Central memory CD8-positive, alpha-beta T cell (primary cell): ENCODE measurements at regions not wholly inside any gene's neighbourhood (a gene's known extent, or its start where the extent isn't known, plus 50 kb on each side); places are given as distances from the start of the nearest gene placed in this dataset.

ENCODE experiments used
- ATAC-seq: fragments of 150-1000 bp; cut with Tn5 transposase; replicated peaks from 2 replicates; pipeline ENCODE4 v1.10.0; 2022; ENCODE audit warnings: mild to moderate bottlenecking, moderate FRiP score, moderate number of reproducible peaks; ENCODE audit not compliant: poor library complexity, severe bottlenecking; ENCODE audit errors: extremely low read depth
- DNase-seq, 2 donors: peaks; one replicate each; pipeline ENCODE4 v3.0.0; 2021; ENCODE audit warnings: low spot score in 2 of 2
- H3K27ac Mint-ChIP-seq: one replicate; pipeline ENCODE4 v1.8.0; 2022; ENCODE audit warnings: low read depth, mild to moderate bottlenecking, moderate library complexity, mixed read lengths
- H3K27me3 Mint-ChIP-seq: one replicate; pipeline ENCODE4 v1.8.0; 2022; ENCODE audit warnings: mixed read lengths
- H3K36me3 Mint-ChIP-seq: one replicate; pipeline ENCODE4 v1.8.0; 2022; ENCODE audit warnings: mild to moderate bottlenecking, moderate library complexity, mixed read lengths; ENCODE audit not compliant: insufficient read depth
- H3K4me1 Mint-ChIP-seq: one replicate; pipeline ENCODE4 v1.8.0; 2022; ENCODE audit warnings: mixed read lengths
- H3K4me3 Mint-ChIP-seq: one replicate; pipeline ENCODE4 v1.8.0; 2022; ENCODE audit warnings: mild to moderate bottlenecking, moderate library complexity, mixed read lengths
- H3K9me3 Mint-ChIP-seq: one replicate; pipeline ENCODE4 v1.8.0; 2022; ENCODE audit warnings: mixed read lengths

DNA sequence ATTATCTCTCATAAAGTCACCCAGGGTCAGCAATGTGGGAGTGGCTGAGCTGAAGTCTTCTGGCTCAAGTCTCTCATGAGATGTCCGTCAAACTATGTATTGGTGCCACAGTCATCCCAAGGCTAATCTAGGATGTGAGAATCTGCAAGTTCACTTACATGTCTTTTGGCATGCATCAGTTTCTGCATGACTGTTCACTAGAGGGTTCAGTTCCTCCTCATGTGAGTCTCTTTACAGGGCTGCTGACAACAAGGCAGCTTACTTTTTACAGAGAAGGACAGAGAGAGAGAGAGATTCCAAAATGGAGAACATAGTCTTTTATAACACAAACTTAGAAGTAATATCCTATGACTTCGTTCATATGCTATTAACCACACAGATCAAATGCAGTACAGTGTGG lies 328.8 kb upstream of the SLITRK1 start:
- ATAC-seq, result no peak
- H3K27ac Mint-ChIP-seq, result no peak overlapping the region
- H3K4me1 Mint-ChIP-seq, result no peaks in the 10 kb centered on the region
- peaks cover 3% of the 10 kb centered on the region for H3K36me3 Mint-ChIP-seq
- DNase-seq, result no peak
- H3K9me3 Mint-ChIP-seq, result no peaks in the 10 kb centered on the region
- H3K27me3 Mint-ChIP-seq, result no peaks in the 10 kb centered on the region
- no peak overlapping the region for H3K4me3 Mint-ChIP-seq

DNA sequence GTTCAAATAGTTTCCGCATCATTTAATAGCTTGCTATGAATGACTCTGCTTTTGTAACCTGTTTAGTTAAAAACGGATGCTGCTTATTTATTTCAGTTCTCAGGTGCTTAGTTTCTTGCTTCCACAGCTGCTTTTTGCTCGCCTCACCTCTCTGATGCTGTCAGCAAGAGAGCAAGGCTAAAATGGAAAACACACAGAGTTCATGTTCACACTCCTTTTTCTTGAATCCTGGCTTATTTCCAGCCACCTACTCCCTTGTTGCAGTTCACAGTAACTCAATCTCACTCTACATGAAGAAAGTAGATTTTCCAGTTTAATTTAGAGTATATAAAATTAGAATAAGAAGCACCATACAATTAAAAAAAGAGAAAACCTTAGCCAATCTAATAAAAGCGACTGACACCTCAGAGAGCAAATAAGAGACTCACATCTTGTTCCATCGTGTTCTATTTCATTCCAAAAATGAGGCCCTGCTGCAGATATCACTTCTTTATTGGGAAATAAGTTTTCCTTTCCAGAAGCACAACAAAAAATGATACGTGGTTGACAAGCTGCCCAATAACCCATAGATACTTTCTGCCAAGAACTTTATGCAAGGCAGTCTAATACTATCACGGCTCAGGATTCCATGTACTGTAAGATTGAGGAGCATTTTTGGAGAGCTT lies 326.1 kb upstream of the SLITRK1 start:
- Mint-ChIP-seq H3K27ac (no peak overlapping the region), H3K27me3 (no peaks in the 10 kb centered on the region), H3K9me3 (no peaks in the 10 kb centered on the region), H3K4me1 (no peaks in the 10 kb centered on the region), H3K36me3 (no peaks in the 10 kb centered on the region), H3K4me3 (no peak overlapping the region)
- ATAC-seq, result no peak
- DNase-seq, result no peak

DNA sequence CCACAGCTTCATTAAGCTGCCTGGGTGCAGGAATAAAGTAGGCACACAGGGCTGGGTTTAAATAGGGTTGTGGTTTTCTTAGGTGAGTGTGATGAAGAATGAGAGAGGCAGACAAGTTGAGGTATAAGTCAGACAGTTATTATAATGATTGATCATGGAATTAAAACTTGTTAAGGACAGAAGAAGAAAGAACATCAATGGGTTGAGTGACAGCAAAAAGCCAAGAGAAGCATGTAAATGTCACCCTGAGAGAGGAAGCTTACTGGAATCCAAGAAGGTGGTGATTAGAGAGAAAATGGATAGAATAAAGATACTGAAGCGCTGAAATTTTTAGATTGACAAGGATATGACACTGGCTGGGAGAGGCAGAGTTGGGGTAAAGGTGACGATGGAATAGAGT lies 325.2 kb upstream of the SLITRK1 start:
- ATAC-seq, result no peak
- Mint-ChIP-seq H3K4me1 (no peaks in the 10 kb centered on the region), H3K27ac (no peak overlapping the region), H3K36me3 (no peaks in the 10 kb centered on the region), H3K4me3 (no peak overlapping the region), H3K27me3 (no peaks in the 10 kb centered on the region), H3K9me3 (no peaks in the 10 kb centered on the region)
- DNase-seq, result no peak

DNA sequence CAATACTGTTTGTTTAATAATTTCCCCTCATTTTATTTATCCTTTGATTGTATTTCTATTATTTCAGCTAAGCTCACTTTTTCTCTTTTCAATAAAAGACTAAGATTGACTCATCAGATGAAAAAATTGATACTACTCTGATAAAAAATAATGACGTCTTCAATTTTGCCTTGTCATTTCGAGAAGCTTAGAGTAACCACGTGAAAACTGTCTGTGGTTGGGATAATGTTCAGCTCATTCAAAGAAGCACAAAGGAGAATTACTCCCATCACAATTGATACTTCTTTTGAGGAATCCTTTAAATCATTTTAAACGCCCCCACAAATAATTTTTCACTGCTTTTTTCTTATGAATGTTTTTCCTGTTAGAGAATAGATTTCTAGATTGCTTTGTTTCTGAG lies 318.7 kb upstream of the SLITRK1 start:
- DNase-seq, result no peak
- ATAC-seq, result no peak
- H3K36me3 Mint-ChIP-seq, result no peaks in the 10 kb centered on the region
- no peaks in the 10 kb centered on the region for H3K4me1 Mint-ChIP-seq
- H3K27ac Mint-ChIP-seq, result no peak overlapping the region
- no peaks in the 10 kb centered on the region for H3K9me3 Mint-ChIP-seq
- H3K4me3 Mint-ChIP-seq, result no peak overlapping the region
- no peaks in the 10 kb centered on the region for H3K27me3 Mint-ChIP-seq

DNA sequence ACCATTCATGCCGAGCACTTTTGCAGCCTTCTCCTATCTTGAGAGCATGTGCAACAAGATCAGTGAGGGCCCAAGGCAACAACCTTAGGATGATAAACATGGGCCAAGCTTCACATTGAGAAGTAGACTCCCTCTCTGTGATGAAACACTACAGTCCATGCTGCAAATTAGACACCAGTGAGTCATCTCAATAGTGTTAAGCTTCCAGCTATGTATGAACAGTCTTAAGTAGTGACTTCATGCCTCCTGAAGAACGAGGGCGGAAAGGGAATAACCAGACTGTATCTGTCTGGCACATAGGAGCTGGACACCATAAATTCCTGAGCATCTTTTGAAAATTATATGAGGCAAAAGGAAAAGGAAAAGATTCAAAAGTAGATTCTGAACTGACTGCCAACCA lies 309.9 kb upstream of the SLITRK1 start:
- H3K27ac Mint-ChIP-seq, result no peak overlapping the region
- no peaks in the 10 kb centered on the region for H3K27me3 Mint-ChIP-seq
- no peak for ATAC-seq
- H3K9me3 Mint-ChIP-seq, result no peaks in the 10 kb centered on the region
- no peak overlapping the region for H3K4me3 Mint-ChIP-seq
- H3K4me1 Mint-ChIP-seq, result no peaks in the 10 kb centered on the region
- DNase-seq, result no peak
- no peaks in the 10 kb centered on the region for H3K36me3 Mint-ChIP-seq

DNA sequence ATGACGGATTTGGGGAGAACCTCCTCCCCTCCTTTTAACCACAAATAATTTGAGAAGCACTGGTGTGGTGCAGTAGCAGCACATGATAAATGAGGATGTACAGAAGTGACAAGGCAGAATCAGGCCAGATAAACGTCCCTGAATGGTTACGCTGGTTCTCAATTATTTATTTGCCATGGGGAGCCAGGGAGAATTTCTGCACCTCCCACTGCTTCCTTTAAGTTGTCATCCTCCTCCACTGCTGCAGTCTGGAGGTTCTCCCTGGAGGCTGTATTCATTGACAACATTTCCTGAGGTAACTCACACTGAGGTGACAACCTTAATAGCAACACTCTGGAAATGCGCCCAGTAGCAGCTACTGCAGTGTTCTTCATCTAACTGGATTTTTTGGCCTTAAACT lies 308.9 kb upstream of the SLITRK1 start:
- Mint-ChIP-seq H3K4me1 (no peaks in the 10 kb centered on the region), H3K27ac (no peak overlapping the region), H3K4me3 (no peak overlapping the region), H3K9me3 (no peaks in the 10 kb centered on the region), H3K36me3 (no peaks in the 10 kb centered on the region), H3K27me3 (no peaks in the 10 kb centered on the region)
- DNase-seq (no peak), ATAC-seq (no peak)

DNA sequence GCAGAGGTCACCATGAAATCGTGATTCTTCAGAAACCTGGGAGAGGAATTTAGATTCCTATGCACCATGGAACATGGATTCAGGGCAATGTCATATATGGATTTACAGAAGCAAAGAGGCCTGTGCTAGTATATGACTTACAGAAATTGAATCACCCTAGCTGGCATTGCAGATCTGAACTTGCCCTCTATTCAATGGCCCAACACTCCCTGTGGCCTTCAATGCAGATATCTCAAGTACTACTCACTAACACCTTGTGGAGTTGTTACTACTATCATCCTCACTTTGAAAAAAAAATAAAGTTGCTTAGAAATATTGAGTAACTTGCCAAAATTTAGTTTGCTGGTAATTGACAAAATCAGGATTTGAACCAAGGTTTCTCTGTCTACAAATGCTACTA lies 305.4 kb upstream of the SLITRK1 start:
- no peak for ATAC-seq
- H3K4me1 Mint-ChIP-seq, result no peaks in the 10 kb centered on the region
- no peaks in the 10 kb centered on the region for H3K27me3 Mint-ChIP-seq
- H3K9me3 Mint-ChIP-seq, result peaks cover 6% of the 10 kb centered on the region
- H3K36me3 Mint-ChIP-seq, result no peaks in the 10 kb centered on the region
- H3K4me3 Mint-ChIP-seq, result no peak overlapping the region
- no peak overlapping the region for H3K27ac Mint-ChIP-seq
- no peak for DNase-seq

DNA sequence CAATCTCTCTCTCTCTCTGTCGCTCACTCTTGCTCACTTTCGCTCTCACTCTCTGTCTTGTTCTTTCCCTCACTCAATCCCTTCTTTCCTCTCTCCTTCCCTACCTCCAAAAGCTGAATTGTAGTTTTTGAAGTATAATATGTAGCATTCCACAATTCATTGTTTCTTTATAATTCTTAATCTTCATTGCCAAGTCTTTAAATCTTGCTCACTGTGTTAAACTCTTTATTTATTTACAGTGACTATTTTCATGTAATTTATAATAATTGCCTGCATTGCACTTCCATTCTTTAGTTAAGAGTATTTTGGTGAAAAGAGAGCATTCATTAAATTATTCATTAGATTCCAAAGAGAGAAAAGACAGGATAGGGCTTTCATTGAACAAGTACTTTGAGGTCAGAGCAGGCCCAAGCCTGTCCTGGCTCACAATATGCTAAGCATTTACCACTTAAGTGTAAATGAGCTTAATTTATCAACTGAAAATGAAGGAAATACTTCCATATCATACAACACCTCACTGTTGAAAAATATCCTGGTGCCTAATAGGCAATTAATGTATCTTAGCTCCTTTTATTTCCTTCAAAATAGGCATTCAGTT lies 257.4 kb upstream of the SLITRK1 start:
- DNase-seq, result no peak
- H3K36me3 Mint-ChIP-seq, result no peaks in the 10 kb centered on the region
- no peak overlapping the region for H3K27ac Mint-ChIP-seq
- peaks cover 27% of the 10 kb centered on the region for H3K4me1 Mint-ChIP-seq
- H3K9me3 Mint-ChIP-seq, result no peaks in the 10 kb centered on the region
- H3K27me3 Mint-ChIP-seq, result no peaks in the 10 kb centered on the region
- no peak for ATAC-seq
- no peak overlapping the region for H3K4me3 Mint-ChIP-seq

DNA sequence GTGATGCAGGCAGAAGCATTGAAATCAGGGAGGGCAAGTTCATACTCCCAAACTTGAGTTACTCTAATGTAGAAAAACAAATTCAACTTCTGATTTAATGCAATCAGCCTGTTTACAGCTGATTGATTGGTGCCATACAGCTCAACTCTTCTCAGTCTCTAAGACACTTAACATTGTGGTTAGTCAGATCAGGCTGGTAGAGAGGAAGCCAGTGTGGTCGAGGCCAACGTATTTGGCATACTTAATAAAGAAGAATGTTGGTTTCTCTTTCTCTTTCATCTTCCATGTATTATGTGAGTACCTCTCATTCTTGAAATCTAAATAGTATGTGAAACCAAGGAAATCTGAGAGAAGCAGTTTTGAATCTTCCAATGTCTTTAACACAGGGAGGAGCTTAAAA lies 255.0 kb upstream of the SLITRK1 start:
- Mint-ChIP-seq H3K36me3 (no peaks in the 10 kb centered on the region), H3K27me3 (no peaks in the 10 kb centered on the region), H3K4me3 (peak overlapping the region; percentile 61), H3K27ac (peak overlapping the region; percentile 83), H3K9me3 (no peaks in the 10 kb centered on the region), H3K4me1 (peaks cover 27% of the 10 kb centered on the region)
- DNase-seq (peak in 1 of 2 donors; percentile 64), ATAC-seq (peak; percentile 99)

DNA sequence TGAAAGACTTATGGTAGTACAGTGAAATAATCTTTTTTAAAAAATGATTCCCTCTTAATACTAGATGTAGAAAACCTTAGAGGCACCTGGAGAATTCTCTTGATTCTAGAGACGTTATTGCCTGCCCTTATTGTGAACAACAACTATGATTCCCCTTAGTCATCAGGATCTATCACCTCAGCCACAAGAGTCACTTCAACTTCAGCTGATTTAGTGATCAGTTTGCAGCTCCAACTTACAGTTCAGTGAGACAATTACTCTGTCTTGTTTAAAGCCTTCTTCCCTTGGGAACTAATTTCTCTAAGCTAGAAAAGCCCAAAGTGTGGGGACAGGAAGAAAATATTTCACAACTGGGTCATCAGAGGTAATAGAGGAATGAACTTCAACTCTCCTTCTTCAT lies 254.3 kb upstream of the SLITRK1 start:
- Mint-ChIP-seq H3K27ac (peak overlapping the region; percentile 83), H3K4me1 (peaks cover 27% of the 10 kb centered on the region), H3K27me3 (no peaks in the 10 kb centered on the region), H3K9me3 (no peaks in the 10 kb centered on the region), H3K36me3 (no peaks in the 10 kb centered on the region), H3K4me3 (peak overlapping the region; percentile 61)
- DNase-seq, result no peak
- peak; percentile 72 for ATAC-seq

DNA sequence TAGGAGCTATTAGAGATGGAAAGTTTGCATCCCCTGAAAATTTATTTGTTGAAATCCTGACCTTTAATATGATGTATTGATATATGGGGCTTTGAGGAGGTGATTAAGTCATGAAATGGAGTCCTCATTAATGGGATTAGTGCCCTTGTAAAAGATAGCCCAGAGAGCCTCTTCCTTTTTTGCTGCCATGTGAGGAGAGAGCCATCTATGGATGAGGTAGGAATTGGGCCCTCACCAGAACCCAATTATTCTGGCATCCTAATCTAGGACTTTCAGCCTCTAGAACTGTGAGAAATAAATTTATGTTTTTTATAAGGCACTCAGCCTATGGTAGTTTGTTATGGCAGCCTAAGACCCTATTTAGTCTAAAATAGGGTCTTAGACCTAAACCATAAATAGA lies 250.2 kb upstream of the SLITRK1 start:
- no peak overlapping the region for H3K4me3 Mint-ChIP-seq
- H3K27me3 Mint-ChIP-seq, result no peaks in the 10 kb centered on the region
- DNase-seq, result no peak
- peaks cover 19% of the 10 kb centered on the region for H3K4me1 Mint-ChIP-seq
- no peaks in the 10 kb centered on the region for H3K9me3 Mint-ChIP-seq
- no peaks in the 10 kb centered on the region for H3K36me3 Mint-ChIP-seq
- no peak overlapping the region for H3K27ac Mint-ChIP-seq
- no peak for ATAC-seq

DNA sequence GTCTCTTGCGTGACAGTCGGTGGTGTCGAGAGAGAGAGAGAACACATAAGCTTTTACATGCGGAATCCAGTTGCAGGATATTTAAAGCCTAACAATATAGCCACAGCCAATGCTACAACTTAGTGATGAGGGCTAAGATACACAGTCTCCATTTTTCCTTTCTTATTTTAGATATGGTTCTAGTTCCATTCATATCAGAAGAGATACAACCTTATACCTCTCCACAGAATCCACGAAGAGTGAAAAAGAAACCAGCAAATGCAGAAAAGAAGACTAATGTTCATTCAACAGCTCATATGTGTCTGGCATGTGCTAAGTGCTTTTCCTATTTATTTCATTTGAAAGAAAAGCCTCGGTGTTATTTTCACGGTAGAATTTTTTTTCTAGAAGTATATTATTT lies 249.0 kb upstream of the SLITRK1 start:
- H3K27me3 Mint-ChIP-seq, result no peaks in the 10 kb centered on the region
- H3K4me1 Mint-ChIP-seq, result peaks cover 14% of the 10 kb centered on the region
- DNase-seq (no peak), ATAC-seq (no peak)
- no peak overlapping the region for H3K4me3 Mint-ChIP-seq
- no peak overlapping the region for H3K27ac Mint-ChIP-seq
- no peaks in the 10 kb centered on the region for H3K9me3 Mint-ChIP-seq
- H3K36me3 Mint-ChIP-seq, result peaks cover 2% of the 10 kb centered on the region

DNA sequence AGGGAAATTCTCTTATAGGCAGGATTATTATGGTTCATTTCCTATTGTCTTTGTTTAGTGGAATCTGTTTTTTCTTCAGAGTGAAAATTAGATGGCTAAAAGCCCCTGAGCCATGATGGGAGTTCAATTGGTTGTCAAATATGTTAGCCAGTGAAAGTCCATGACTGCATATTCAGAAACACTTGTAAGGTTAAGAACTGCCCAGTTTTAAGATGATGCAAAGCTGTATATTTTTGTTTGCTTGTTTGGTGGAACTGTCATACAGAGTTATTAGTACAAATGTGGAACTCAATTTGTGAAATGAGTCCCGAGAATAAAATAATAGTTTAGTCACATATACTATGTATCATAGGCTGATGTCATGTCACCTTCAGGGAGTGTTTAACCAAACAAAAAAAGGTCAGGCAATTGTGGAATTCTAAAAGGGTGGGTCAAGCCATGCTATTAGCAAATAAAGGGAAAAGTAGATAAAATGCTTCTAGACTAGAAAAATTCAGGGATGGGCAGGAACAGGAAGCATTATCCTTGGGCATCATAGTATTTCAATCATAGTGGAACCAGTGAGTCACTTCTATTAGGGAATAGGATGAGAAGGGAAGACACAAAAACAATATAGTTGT lies 248.3 kb upstream of the SLITRK1 start:
- no peak for DNase-seq
- H3K4me1 Mint-ChIP-seq, result peaks cover 8% of the 10 kb centered on the region
- H3K9me3 Mint-ChIP-seq, result no peaks in the 10 kb centered on the region

More for the DNA sequence above, 248.3 kb upstream of the SLITRK1 start:
- no peak for ATAC-seq
- no peak overlapping the region for H3K4me3 Mint-ChIP-seq
- H3K36me3 Mint-ChIP-seq, result peaks cover 2% of the 10 kb centered on the region
- H3K27me3 Mint-ChIP-seq, result no peaks in the 10 kb centered on the region
- no peak overlapping the region for H3K27ac Mint-ChIP-seq
